Endothelial cell (in vitro differentiated cells): ENCODE measurements at regions not wholly inside any gene's neighbourhood (a gene's known extent, or its start where the extent isn't known, plus 50 kb on each side); places are given as distances from the start of the nearest gene placed in this dataset.

Experiments used
- DNase-seq: peaks from one replicate; pipeline ENCODE4 v3.0.0; 2021; ENCODE audit warnings: low spot score
- H3K27ac Mint-ChIP-seq: one replicate; pipeline ENCODE4 v1.8.0; 2021; ENCODE audit warnings: mixed read lengths, inconsistent platforms; ENCODE audit not compliant: unreplicated experiment
- H3K27me3 Mint-ChIP-seq: one replicate; pipeline ENCODE4 v1.8.0; 2021; ENCODE audit warnings: mild to moderate bottlenecking, moderate library complexity, mixed read lengths, inconsistent platforms; ENCODE audit not compliant: unreplicated experiment
- H3K36me3 Mint-ChIP-seq: one replicate; pipeline ENCODE4 v1.8.0; 2021; ENCODE audit warnings: mild to moderate bottlenecking, low read depth, mixed read lengths, inconsistent platforms; ENCODE audit not compliant: unreplicated experiment
- H3K4me1 Mint-ChIP-seq: one replicate; pipeline ENCODE4 v1.8.0; 2021; ENCODE audit warnings: mild to moderate bottlenecking, mixed read lengths, inconsistent platforms; ENCODE audit not compliant: unreplicated experiment
- H3K4me3 Mint-ChIP-seq: one replicate; pipeline ENCODE4 v1.8.0; 2021; ENCODE audit warnings: mild to moderate bottlenecking, mixed read lengths, inconsistent platforms; ENCODE audit not compliant: unreplicated experiment
- H3K9me3 Mint-ChIP-seq: one replicate; pipeline ENCODE4 v1.8.0; 2021; ENCODE audit warnings: mixed read lengths, inconsistent platforms; ENCODE audit not compliant: unreplicated experiment
- CTCF ChIP-seq: fragments of 200-600 bp; sonication (generic); IDR thresholded peaks from one replicate; pipeline ENCODE4 v1.5.0; 2021; ENCODE audit warnings: antibody characterized with exemption; ENCODE audit not compliant: unreplicated experiment

- no peaks in the 10 kb centered on the region for H3K9me3 Mint-ChIP-seq
- no peak overlapping the region for H3K27ac Mint-ChIP-seq
- no peak overlapping the region for H3K4me3 Mint-ChIP-seq
- H3K36me3 Mint-ChIP-seq: no peaks in the 10 kb centered on the region
- TF ChIP-seq CTCF: no peak
- no peaks in the 10 kb centered on the region for H3K27me3 Mint-ChIP-seq
- DNase-seq: no peak
- no peaks in the 10 kb centered on the region for H3K4me1 Mint-ChIP-seq
These were observed 118.0 kb downstream of the OTUD1 start for GRCh38 chr10:23556727-23557440.

GRCh38 chr10:23557777-23558176, 118.9 kb downstream of the OTUD1 start:
- no peak for TF ChIP-seq CTCF
- no peaks in the 10 kb centered on the region for H3K27me3 Mint-ChIP-seq
- DNase-seq: no peak

GRCh38 chr10:23558361-23558799, 119.5 kb downstream of the OTUD1 start:
- no peak overlapping the region for H3K27ac Mint-ChIP-seq
- no peaks in the 10 kb centered on the region for H3K9me3 Mint-ChIP-seq
- no peaks in the 10 kb centered on the region for H3K27me3 Mint-ChIP-seq
- H3K4me1 Mint-ChIP-seq: no peaks in the 10 kb centered on the region
- no peak for TF ChIP-seq CTCF
- H3K36me3 Mint-ChIP-seq: no peaks in the 10 kb centered on the region
- H3K4me3 Mint-ChIP-seq: no peak overlapping the region
- no peak for DNase-seq

More at GRCh38 chr10:23557777-23558176, 118.9 kb downstream of the OTUD1 start:
- H3K9me3 Mint-ChIP-seq: no peaks in the 10 kb centered on the region
- H3K27ac Mint-ChIP-seq: no peak overlapping the region
- H3K36me3 Mint-ChIP-seq: no peaks in the 10 kb centered on the region
- no peaks in the 10 kb centered on the region for H3K4me1 Mint-ChIP-seq
- H3K4me3 Mint-ChIP-seq: no peak overlapping the region

- Mint-ChIP-seq H3K9me3 (no peaks in the 10 kb centered on the region), H3K27ac (no peak overlapping the region), H3K4me3 (no peak overlapping the region), H3K36me3 (no peaks in the 10 kb centered on the region), H3K4me1 (no peaks in the 10 kb centered on the region), H3K27me3 (no peaks in the 10 kb centered on the region)
- TF ChIP-seq CTCF: no peak
- no peak for DNase-seq
These were observed 130.1 kb downstream of the OTUD1 start for GRCh38 chr10:23568996-23569395.

GRCh38 chr10:23571884-23572283, 133.0 kb downstream of the OTUD1 start:
- H3K9me3 Mint-ChIP-seq: no peaks in the 10 kb centered on the region
- no peaks in the 10 kb centered on the region for H3K27me3 Mint-ChIP-seq
- no peak for TF ChIP-seq CTCF
- no peaks in the 10 kb centered on the region for H3K4me1 Mint-ChIP-seq
- H3K36me3 Mint-ChIP-seq: no peaks in the 10 kb centered on the region
- no peak for DNase-seq
- H3K27ac Mint-ChIP-seq: no peak overlapping the region
- H3K4me3 Mint-ChIP-seq: no peak overlapping the region
